ENCODE measurements at regions not wholly inside any gene's neighbourhood (a gene's known extent, or its start where the extent isn't known, plus 50 kb on each side); places are given as distances from the start of the nearest gene placed in this dataset.

- CTCF ChIA-PET (ENCODE audit: low intra/inter-chr PET ratio, low total read pairs): no interaction called here
- H3K79me2 ChIP-seq (ENCODE audit: insufficient read depth, low read length): no peaks in the 10 kb centered on the region
- POLR2A ChIA-PET: no interaction called here
- no TSS peak for BruUV-seq (replicated peaks)
- no peak for FAIRE-seq
- ATAC-seq: no peak
- H3K4me3 ChIP-seq (replicated peaks in 1 of 3; ENCODE audit: insufficient read depth in 1 of 3, low read depth in 2 of 3, low read length in 3 of 3): no peak overlapping the region
- TF ChIP-seq SRF (IDR thresholded peaks at IDR 0.05; ENCODE audit: low read depth, low read length): no peak
- TF ChIP-seq FOSL2 (CRISPR knock-in tag; IDR thresholded peaks at IDR 0.05): no peak
- no peak overlapping the region for H3K4me2 ChIP-seq (ENCODE audit: low read depth, low read length)
- H2AFZ ChIP-seq (ENCODE audit: low read length): no peak overlapping the region
- H3K4me1 ChIP-seq (ENCODE audit: insufficient read depth, low read length): 0 out of 2 replicates have a peak, but pooled peaks cover 7% of the 10 kb centered on the region
- 37% methylated on average over 8 of the region's 8 CpGs for WGBS (ENCODE audit: low lambda C conversion rate)
- H3K9me3 ChIP-seq (ENCODE audit: low read length): no peaks in the 10 kb centered on the region
- in situ Hi-C loops (cut with HindIII; ENCODE audit: extremely low pct_ligation_motif_present, low pct_unique_long_range_greater_than_20kb) (no loop called here), intact Hi-C loops (cut with micrococcal nuclease; ENCODE audit: unreplicated experiment) (no loop called here)
- H3K9ac ChIP-seq (ENCODE audit: insufficient read depth, low read depth, low read length): no peak overlapping the region
- H3K36me3 ChIP-seq (replicated peaks in 1 of 2; ENCODE audit: control insufficient read depth in 1 of 2, insufficient read depth in 2 of 2, low read length in 2 of 2): no peaks in the 10 kb centered on the region
- no peaks in the 10 kb centered on the region for H4K20me1 ChIP-seq (ENCODE audit: insufficient read depth, low read length)
- H3K27me3 ChIP-seq (ENCODE audit: control insufficient read depth in 1 of 2, insufficient read depth in 2 of 2, low read length in 2 of 2): peaks cover 0 to 12% of the 10 kb centered on the region in 2 experiments; a peak in 2 of 5 replicates
- DNase-seq (ENCODE audit: low spot score): no peak
- H3K27ac ChIP-seq (ENCODE audit: extremely low read length, insufficient read depth, low read length): no peak overlapping the region
These were observed 173.8 kb downstream of the ICOS start for GRCh38 chr2:204110338-204110741.

DNA sequence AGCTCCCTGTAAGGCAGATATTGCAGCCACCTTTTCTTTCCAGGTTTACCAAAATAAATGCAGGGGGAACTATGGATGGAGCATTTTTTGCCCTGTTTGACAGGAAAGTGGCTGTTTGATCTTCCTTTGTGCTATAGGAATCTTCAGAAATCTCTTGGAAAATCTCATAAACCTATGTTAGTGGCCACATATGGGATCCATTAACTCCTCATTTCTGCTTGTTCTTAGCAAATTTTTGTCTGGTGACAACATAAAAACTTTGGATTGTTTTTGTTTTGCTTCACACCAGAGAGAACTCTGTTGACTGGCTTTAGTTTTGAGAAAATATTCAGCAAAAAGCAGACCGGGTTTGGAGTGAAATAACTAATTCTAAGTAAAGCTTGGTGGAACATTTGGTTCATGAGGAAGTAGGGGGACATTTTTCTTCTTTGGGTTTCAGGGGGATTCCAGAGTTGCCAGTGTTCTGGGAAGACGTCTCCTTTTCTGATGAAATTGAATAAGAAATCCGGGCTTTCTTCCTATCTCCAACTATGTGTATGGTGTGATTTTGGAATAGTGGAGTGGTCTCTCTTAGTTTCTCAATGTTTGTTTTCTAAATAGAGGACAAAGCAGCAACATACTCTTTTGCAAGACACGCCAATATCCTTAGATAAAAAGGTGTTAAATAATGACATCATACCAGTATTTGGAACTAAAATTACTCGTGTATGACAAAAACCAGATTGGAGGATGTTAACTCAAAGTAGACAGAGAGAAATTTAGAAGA is 174.4 kb downstream of the ICOS start:
- no peak for FAIRE-seq
- Histone ChIP-seq H3K4me1 (ENCODE audit: insufficient read depth, low read length) (0 out of 2 replicates have a peak, but pooled peaks cover 7% of the 10 kb centered on the region), H3K36me3 (replicated peaks in 1 of 2; ENCODE audit: control insufficient read depth in 1 of 2, insufficient read depth in 2 of 2, low read length in 2 of 2) (no peaks in the 10 kb centered on the region), H3K4me3 (replicated peaks in 1 of 3; ENCODE audit: insufficient read depth in 1 of 3, low read depth in 2 of 3, low read length in 3 of 3) (no peak overlapping the region), H3K9ac (ENCODE audit: insufficient read depth, low read depth, low read length) (no peak overlapping the region), H2AFZ (ENCODE audit: low read length) (no peak overlapping the region), H4K20me1 (ENCODE audit: insufficient read depth, low read length) (no peaks in the 10 kb centered on the region), H3K27ac (ENCODE audit: extremely low read length, insufficient read depth, low read length) (no peak overlapping the region), H3K9me3 (ENCODE audit: low read length) (no peaks in the 10 kb centered on the region), H3K27me3 (ENCODE audit: control insufficient read depth in 1 of 2, insufficient read depth in 2 of 2, low read length in 2 of 2) (peaks cover 0 to 13% of the 10 kb centered on the region in 2 experiments; a peak in 2 of 5 replicates), H3K79me2 (ENCODE audit: insufficient read depth, low read length) (no peaks in the 10 kb centered on the region), H3K4me2 (ENCODE audit: low read depth, low read length) (no peak overlapping the region)
- BruUV-seq (replicated peaks): no TSS peak
- CTCF ChIA-PET (ENCODE audit: low intra/inter-chr PET ratio, low total read pairs): no interaction called here
- intact Hi-C loops (cut with micrococcal nuclease; ENCODE audit: unreplicated experiment) (no loop called here), in situ Hi-C loops (cut with HindIII; ENCODE audit: extremely low pct_ligation_motif_present, low pct_unique_long_range_greater_than_20kb) (no loop called here)
- POLR2A ChIA-PET: no interaction called here
- DNase-seq (ENCODE audit: low spot score): no peak
- WGBS (ENCODE audit: low lambda C conversion rate): 6% methylated on average over 5 of the region's 5 CpGs
- ATAC-seq: no peak
- TF ChIP-seq TAF1 (CRISPR knock-in tag; IDR thresholded peaks at IDR 0.05): no peak
- TF ChIP-seq ZNF33A (CRISPR knock-in tag; IDR thresholded peaks at IDR 0.05; ENCODE audit: borderline replicate concordance): no peak
- peak; percentile 89 for TF ChIP-seq ATF7 (IDR thresholded peaks at IDR 0.05)
- no peak for TF ChIP-seq ATF7 (CRISPR knock-in tag; IDR thresholded peaks at IDR 0.05)
- no peak for TF ChIP-seq BRD4 (CRISPR knock-in tag; IDR thresholded peaks at IDR 0.05)
- no peak for TF ChIP-seq MBD4 (IDR thresholded peaks at IDR 0.05; ENCODE audit: borderline replicate concordance, low read length)
- TF ChIP-seq CREB1 (IDR thresholded peaks at IDR 0.05): 0 out of 2 replicates have a peak, but pooled peaks have one; percentile 14
- TF ChIP-seq CREB1 (CRISPR knock-in tag; IDR thresholded peaks at IDR 0.05): no peak
- no peak for TF ChIP-seq ZNF260 (CRISPR knock-in tag; IDR thresholded peaks at IDR 0.05; ENCODE audit: borderline replicate concordance, low read depth)
- no peak for TF ChIP-seq NFAT5 (CRISPR knock-in tag; IDR thresholded peaks at IDR 0.05)
